ENCODE measurements at regions not wholly inside any gene's neighbourhood (a gene's known extent, or its start where the extent isn't known, plus 50 kb on each side); places are given as distances from the start of the nearest gene placed in this dataset.

DNA sequence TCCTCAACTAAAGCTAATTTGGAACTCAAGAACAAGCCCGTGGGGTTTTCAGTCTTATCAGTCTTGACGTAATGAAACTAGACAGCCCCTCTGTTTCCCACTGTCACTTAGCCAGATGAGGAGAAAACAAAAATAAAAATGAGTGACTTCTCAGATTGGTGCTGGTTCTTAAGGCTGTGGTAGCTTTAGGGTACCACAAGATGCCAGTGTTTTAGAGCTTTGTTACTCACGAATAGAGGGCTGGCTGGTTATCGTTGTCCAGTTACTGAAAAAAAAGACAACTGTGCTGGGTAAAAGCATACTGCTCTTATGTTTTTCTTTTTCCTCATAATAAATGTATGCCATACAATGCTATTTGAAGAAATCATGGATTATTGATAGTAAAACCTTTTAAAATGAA, 796.7 kb downstream of the RAPGEF2 start:
- H3K27me3 ChIP-seq (replicated peaks; ENCODE audit: insufficient read depth, low read depth, low read length, poor library complexity), result no peaks in the 10 kb centered on the region
- DNase-seq (ENCODE audit: low spot score), result peak; percentile 21
- no TSS peak for BruUV-seq (replicated peaks)
- H3K4me1 ChIP-seq (ENCODE audit: insufficient read depth, low read length, poor library complexity, severe bottlenecking), result peaks cover 6% of the 10 kb centered on the region
- POLR2A ChIA-PET (ENCODE audit: low non-redundant PET), result no interaction called here
- TF ChIP-seq, protein P1, sequence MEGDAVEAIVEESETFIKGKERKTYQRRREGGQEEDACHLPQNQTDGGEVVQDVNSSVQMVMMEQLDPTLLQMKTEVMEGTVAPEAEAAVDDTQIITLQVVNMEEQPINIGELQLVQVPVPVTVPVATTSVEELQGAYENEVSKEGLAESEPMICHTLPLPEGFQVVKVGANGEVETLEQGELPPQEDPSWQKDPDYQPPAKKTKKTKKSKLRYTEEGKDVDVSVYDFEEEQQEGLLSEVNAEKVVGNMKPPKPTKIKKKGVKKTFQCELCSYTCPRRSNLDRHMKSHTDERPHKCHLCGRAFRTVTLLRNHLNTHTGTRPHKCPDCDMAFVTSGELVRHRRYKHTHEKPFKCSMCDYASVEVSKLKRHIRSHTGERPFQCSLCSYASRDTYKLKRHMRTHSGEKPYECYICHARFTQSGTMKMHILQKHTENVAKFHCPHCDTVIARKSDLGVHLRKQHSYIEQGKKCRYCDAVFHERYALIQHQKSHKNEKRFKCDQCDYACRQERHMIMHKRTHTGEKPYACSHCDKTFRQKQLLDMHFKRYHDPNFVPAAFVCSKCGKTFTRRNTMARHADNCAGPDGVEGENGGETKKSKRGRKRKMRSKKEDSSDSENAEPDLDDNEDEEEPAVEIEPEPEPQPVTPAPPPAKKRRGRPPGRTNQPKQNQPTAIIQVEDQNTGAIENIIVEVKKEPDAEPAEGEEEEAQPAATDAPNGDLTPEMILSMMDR (conservative IDR thresholded peaks at IDR 0.05; ENCODE audit: low read depth, low read length), result 0 out of 2 replicates have a peak, but pooled peaks have one; percentile 31
- no peak for TF ChIP-seq EZH2 (IDR thresholded peaks at IDR 0.05; ENCODE audit: borderline replicate concordance, low read depth, low read length, poor library complexity, severe bottlenecking)
- no peaks in the 10 kb centered on the region for H3K36me3 ChIP-seq (ENCODE audit: insufficient read depth, low read length, poor library complexity, severe bottlenecking)
- intact Hi-C loops (cut with micrococcal nuclease; ENCODE audit: unreplicated experiment), result loop anchor here (10.0 kb wide), 1 partner anchor 115 kb away; no protein-coding TSS in a partner anchor
- H3K9me3 ChIP-seq (ENCODE audit: low read depth, low read length, poor library complexity, severe bottlenecking), result no peaks in the 10 kb centered on the region
- CTCF ChIA-PET, result no interaction called here
- no peak overlapping the region for H3K4me3 ChIP-seq (ENCODE audit: low read depth, low read length, poor library complexity, severe bottlenecking)
- no peak overlapping the region for H3K27ac ChIP-seq (ENCODE audit: low read depth, low read length, poor library complexity, severe bottlenecking)

DNA sequence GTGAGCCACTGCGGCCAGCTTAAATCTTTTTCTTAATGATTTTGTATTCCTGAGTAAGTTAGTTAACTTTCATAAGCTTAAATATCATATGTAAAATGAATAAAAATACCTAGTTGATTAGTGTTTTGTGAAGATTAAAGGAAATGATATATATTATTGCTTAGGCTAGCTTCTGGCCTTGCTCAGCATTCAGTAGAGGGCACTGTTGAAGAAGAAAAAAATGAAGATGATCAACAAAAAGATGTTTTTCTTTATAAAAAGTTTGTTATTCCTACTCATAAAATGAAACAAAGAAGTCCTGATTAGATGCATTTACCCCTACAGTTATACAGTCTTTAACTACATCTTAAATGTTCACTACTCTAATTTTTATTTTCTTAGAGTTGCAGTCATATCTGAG, 797.7 kb downstream of the RAPGEF2 start:
- Histone ChIP-seq H3K27me3 (replicated peaks; ENCODE audit: insufficient read depth, low read depth, low read length, poor library complexity) (no peaks in the 10 kb centered on the region), H3K27ac (ENCODE audit: low read depth, low read length, poor library complexity, severe bottlenecking) (no peak overlapping the region), H3K4me3 (ENCODE audit: low read depth, low read length, poor library complexity, severe bottlenecking) (no peak overlapping the region), H3K9me3 (ENCODE audit: low read depth, low read length, poor library complexity, severe bottlenecking) (no peaks in the 10 kb centered on the region), H3K4me1 (ENCODE audit: insufficient read depth, low read length, poor library complexity, severe bottlenecking) (peaks cover 6% of the 10 kb centered on the region), H3K36me3 (ENCODE audit: insufficient read depth, low read length, poor library complexity, severe bottlenecking) (no peaks in the 10 kb centered on the region)
- intact Hi-C loops (cut with micrococcal nuclease; ENCODE audit: unreplicated experiment), result no loop called here
- POLR2A ChIA-PET (ENCODE audit: low non-redundant PET), result no interaction called here
- no peak for DNase-seq (ENCODE audit: low spot score)
- TF ChIP-seq EZH2 (IDR thresholded peaks at IDR 0.05; ENCODE audit: borderline replicate concordance, low read depth, low read length, poor library complexity, severe bottlenecking), result no peak
- TF ChIP-seq, protein P1 (conservative IDR thresholded peaks at IDR 0.05; ENCODE audit: low read depth, low read length), result peak; percentile 46
- no TSS peak for BruUV-seq (replicated peaks)
- CTCF ChIA-PET, result no interaction called here

DNA sequence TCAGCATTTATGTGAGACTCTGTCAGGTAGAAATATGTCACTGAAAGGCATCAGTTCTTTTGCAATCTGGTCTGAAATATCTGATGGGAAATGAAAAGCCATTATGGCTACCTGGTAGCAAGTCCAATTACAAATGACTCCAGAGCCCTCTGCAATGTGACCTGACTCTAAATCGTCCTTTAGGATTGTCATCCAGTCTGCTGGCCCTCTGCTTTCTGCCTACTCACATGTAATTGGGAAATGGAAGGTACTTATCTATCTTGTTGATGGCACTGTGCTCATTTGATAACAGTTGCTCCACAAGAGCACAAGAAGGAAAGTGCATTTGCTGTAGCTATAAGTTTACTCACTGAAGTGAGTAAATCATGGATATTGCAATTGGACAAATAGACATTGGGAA, 799.8 kb downstream of the RAPGEF2 start:
- H3K4me3 ChIP-seq (ENCODE audit: low read depth, low read length, poor library complexity, severe bottlenecking), result no peak overlapping the region
- ChIA-PET CTCF (no interaction called here), POLR2A (ENCODE audit: low non-redundant PET) (no interaction called here)
- H3K4me1 ChIP-seq (ENCODE audit: insufficient read depth, low read length, poor library complexity, severe bottlenecking), result peaks cover 6% of the 10 kb centered on the region
- TF ChIP-seq, protein P1 (conservative IDR thresholded peaks at IDR 0.05; ENCODE audit: low read depth, low read length), result no peak
- H3K9me3 ChIP-seq (ENCODE audit: low read depth, low read length, poor library complexity, severe bottlenecking), result no peaks in the 10 kb centered on the region
- no peak overlapping the region for H3K27ac ChIP-seq (ENCODE audit: low read depth, low read length, poor library complexity, severe bottlenecking)
- no peaks in the 10 kb centered on the region for H3K36me3 ChIP-seq (ENCODE audit: insufficient read depth, low read length, poor library complexity, severe bottlenecking)
- BruUV-seq (replicated peaks), result no TSS peak
- H3K27me3 ChIP-seq (replicated peaks; ENCODE audit: insufficient read depth, low read depth, low read length, poor library complexity), result no peaks in the 10 kb centered on the region
- intact Hi-C loops (cut with micrococcal nuclease; ENCODE audit: unreplicated experiment), result no loop called here
- no peak for DNase-seq (ENCODE audit: low spot score)

Measured in A673 (cell line).